HCT116 (cell line): ENCODE measurements at regions not wholly inside any gene's neighbourhood (a gene's known extent, or its start where the extent isn't known, plus 50 kb on each side); places are given as distances from the start of the nearest gene placed in this dataset.

Experiments
- ATAC-seq: fragments of 200-7000 bp; cut with Tn5 transposase; 2 replicates; pipeline ENCODE4 v1.9.1; 2020; ENCODE audit warnings: mild to moderate bottlenecking, moderate library complexity
- BruUV-seq: library from RNA; stranded (reverse); fragments of 400-500 nt; replicated peaks from 2 replicates; lab custom pipeline; 2021; lab: Mats Ljungman, UMichigan
- CTCF ChIA-PET: fragments of 300-600 bp; sonication (Branson Sonifier 250); formaldehyde crosslinking; loops from one replicate; lab custom pipeline; 2021; ENCODE audit warnings: antibody characterized with exemption; lab: Charles Lee
- POLR2A ChIA-PET: fragments of 300-600, 350-600 bp; sonication (Branson Sonifier 250); formaldehyde crosslinking; loops from one replicate; lab custom pipeline; 2021; ENCODE audit warnings: antibody characterized with exemption; lab: Charles Lee
- RAD21 ChIA-PET, 2 experiments: fragments of 300-600 bp; sonication (Branson Sonifier 250); formaldehyde crosslinking; loops; one replicate each; lab custom pipeline; 2023; ENCODE audit warnings: low total read pairs in 2 of 2; ENCODE audit not compliant: uncharacterized antibody in 2 of 2, unreplicated experiment in 2 of 2, low non-redundant PET in 1 of 2; lab: Charles Lee
- DNase-seq: peaks from one replicate; pipeline ENCODE4 v3.0.0-alpha.2; 2010; ENCODE audit warnings: low read depth, low spot score
- H2AFZ ChIP-seq: fragments of 200-600 bp; shearing (Covaris generic), sonication (generic); 2 replicates; pipeline ENCODE4 v1.6.1; 2017; ENCODE audit warnings: low read depth, mixed run types, mixed read lengths, antibody characterized with exemption, low read length; ENCODE audit not compliant: poor library complexity, severe bottlenecking
- H3K27ac ChIP-seq: 2 replicates; pipeline ENCODE4 v1.5.1; 2012; ENCODE audit warnings: low read depth, low read length
- H3K27me3 ChIP-seq: fragments of 200-600 bp; sonication (generic); 2 replicates; pipeline ENCODE4 v1.6.1; 2016; ENCODE audit warnings: mixed run types, low read length, mixed read lengths; ENCODE audit not compliant: insufficient read depth
- H3K36me3 ChIP-seq, 2 experiments: fragments of 200-500 bp in 1 of 2; fragments of 200-600 bp in 1 of 2; sonication (Bioruptor generic) in 1 of 2; sonication (generic) in 1 of 2; 2 replicates each; pipeline versions ENCODE4 v1.5.1 to v1.6.1; 2014 to 2016; ENCODE audit warnings: low read length in 2 of 2, inconsistent platforms in 1 of 2, mixed read lengths in 1 of 2, mixed run types in 1 of 2; ENCODE audit not compliant: insufficient read depth in 2 of 2, control insufficient read depth in 1 of 2
- H3K4me1 ChIP-seq, 2 experiments: fragments of 200-600 bp in 1 of 2; sonication (generic) in 1 of 2; 2 replicates each; pipeline versions ENCODE4 v1.5.1 to v1.6.1; 2012 to 2017; ENCODE audit warnings: low read length in 2 of 2, inconsistent platforms in 1 of 2, mild to moderate bottlenecking in 1 of 2, mixed read lengths in 1 of 2, mixed run types in 1 of 2, moderate library complexity in 1 of 2; ENCODE audit not compliant: insufficient read depth in 2 of 2, control insufficient read depth in 1 of 2
- H3K4me2 ChIP-seq: fragments of 200-600 bp; sonication (generic); 2 replicates; pipeline ENCODE4 v1.6.1; 2017; ENCODE audit warnings: mixed run types, low read length, mixed read lengths
- H3K4me3 ChIP-seq, 2 experiments: fragments of 200-600 bp in 1 of 2; sonication (generic) in 1 of 2; replicated peaks in 1 of 2; 2 replicates each; pipeline ENCODE4 v1.5.1; 2011 to 2016; ENCODE audit warnings: low read length in 2 of 2, control low read depth in 1 of 2, low read depth in 1 of 2, mild to moderate bottlenecking in 1 of 2, mixed read lengths in 1 of 2, mixed run types in 1 of 2
- H3K79me2 ChIP-seq: fragments of 200-600 bp; sonication (generic); 2 replicates; pipeline ENCODE4 v1.6.1; 2017; ENCODE audit warnings: mild to moderate bottlenecking, mixed run types, low read length, moderate library complexity, mixed read lengths; ENCODE audit not compliant: insufficient read depth
- H3K9ac ChIP-seq: fragments of 200-600 bp; sonication (generic); 2 replicates; pipeline ENCODE4 v1.6.1; 2016; ENCODE audit warnings: low read length, mixed read lengths
- H3K9me2 ChIP-seq: fragments of 200-600 bp; sonication (generic), shearing (Covaris generic); 2 replicates; pipeline ENCODE4 v1.6.1; 2017; ENCODE audit warnings: mixed run types, mild to moderate bottlenecking, moderate library complexity; ENCODE audit not compliant: insufficient read depth
- H3K9me3 ChIP-seq, 2 experiments: fragments of 200-500 bp in 1 of 2; fragments of 200-600 bp in 1 of 2; sonication (Bioruptor generic) in 1 of 2; sonication (generic) in 1 of 2; 2 replicates each; pipeline ENCODE4 v1.6.1; 2014 to 2017; ENCODE audit warnings: low read length in 2 of 2, mixed read lengths in 2 of 2, inconsistent platforms in 1 of 2, low read depth in 1 of 2, mild to moderate bottlenecking in 1 of 2, mixed run types in 1 of 2, moderate library complexity in 1 of 2; ENCODE audit not compliant: control insufficient read depth in 1 of 2, insufficient read depth in 1 of 2
- H4K20me1 ChIP-seq: fragments of 200-600 bp; sonication (generic), shearing (Covaris generic); 2 replicates; pipeline ENCODE4 v1.6.1; 2017; ENCODE audit warnings: mixed run types, mild to moderate bottlenecking, moderate library complexity; ENCODE audit not compliant: insufficient read depth
- CBX3 ChIP-seq: IDR thresholded peaks from 2 replicates; pipeline ENCODE4 v1.6.1; 2012; ENCODE audit warnings: low read depth
- FOSL1 ChIP-seq: IDR thresholded peaks from 2 replicates; pipeline ENCODE4 v1.6.1; 2012; ENCODE audit warnings: low read depth
- SIN3A ChIP-seq: IDR thresholded peaks from 2 replicates; pipeline ENCODE4 v1.6.1; 2012; ENCODE audit warnings: low read depth
- SRF ChIP-seq: IDR thresholded peaks from 2 replicates; pipeline ENCODE4 v1.6.1; 2012; ENCODE audit warnings: low read depth
- YY1 ChIP-seq: IDR thresholded peaks from 2 replicates; pipeline ENCODE4 v1.6.1; 2011; ENCODE audit warnings: low read length, low read depth, moderate library complexity, mild to moderate bottlenecking; ENCODE audit not compliant: insufficient replicate concordance; ENCODE audit errors: extremely low read depth
- ZFX ChIP-seq: fragments of 450-650 bp; IDR thresholded peaks from 2 replicates; pipeline ENCODE4 v1.6.1; 2017
- intact Hi-C: fragments of 100-400 bp; cut with micrococcal nuclease; formaldehyde crosslinking; loops from 2 replicates; pipeline ENCODE4 v1.10.0; 2022
- TF ChIP-seq, protein P1 (sequence below): IDR thresholded peaks from 2 replicates; pipeline ENCODE4 v1.6.1; 2012
- TF ChIP-seq, protein P2 (sequence below), 3 experiments: fragments of 200-600 bp in 1 of 3; sonication (generic) in 1 of 3; IDR thresholded peaks in 2 of 3; conservative IDR thresholded peaks in 1 of 3; 2 replicates each; pipeline ENCODE4 v1.5.1; 2012 to 2017; ENCODE audit warnings: low read depth in 2 of 3, low read length in 2 of 3, antibody characterized with exemption in 1 of 3, borderline replicate concordance in 1 of 3, control low read depth in 1 of 3, mild to moderate bottlenecking in 1 of 3, mixed read lengths in 1 of 3, mixed run types in 1 of 3, moderate library complexity in 1 of 3; ENCODE audit not compliant: insufficient read depth in 1 of 3
- TF ChIP-seq, protein P3 (sequence below): IDR thresholded peaks from 2 replicates; pipeline ENCODE4 v1.6.1; 2011; ENCODE audit warnings: mild to moderate bottlenecking, low read length, moderate library complexity; ENCODE audit not compliant: insufficient replicate concordance; ENCODE audit errors: extremely low read depth

DNA sequence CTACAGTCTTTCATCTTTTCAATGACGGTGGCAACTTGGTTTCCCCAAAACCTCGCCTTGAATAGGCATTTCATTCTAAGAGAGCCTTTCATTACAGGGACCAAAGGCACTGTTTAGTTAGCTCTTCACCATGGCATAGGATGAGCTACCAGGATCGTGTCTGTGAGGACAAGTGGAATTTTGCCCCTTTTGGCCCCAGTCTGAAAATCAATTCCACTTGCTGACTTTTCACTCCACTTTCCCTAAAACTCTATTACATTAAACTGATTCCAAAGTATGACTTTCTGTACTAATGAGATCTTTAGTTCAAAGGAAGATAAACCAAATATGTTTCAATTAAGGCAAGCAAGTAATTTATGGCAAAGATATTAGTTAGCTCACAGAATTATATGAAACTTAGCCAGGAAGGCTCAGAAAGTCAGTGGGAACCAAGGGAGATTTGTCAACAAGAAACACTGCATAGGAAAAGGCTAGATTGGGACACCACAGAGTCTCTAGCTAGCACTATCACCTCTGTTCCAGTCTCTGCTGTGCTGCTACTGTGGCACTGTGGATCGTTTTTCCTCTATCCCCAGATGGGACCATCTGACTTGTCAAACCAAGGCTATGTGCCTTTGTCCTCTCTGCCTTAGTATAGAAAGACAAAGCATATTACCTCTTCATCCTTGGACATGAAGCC is 145.6 kb downstream of the SLC7A11 start:
- Histone ChIP-seq H3K4me2 (no peak overlapping the region), H3K79me2 (no peaks in the 10 kb centered on the region), H3K9me3 (no peaks in the 10 kb centered on the region), H2AFZ (no peak overlapping the region), H4K20me1 (no peaks in the 10 kb centered on the region), H3K36me3 (no peaks in the 10 kb centered on the region), H3K9ac (no peak overlapping the region), H3K27ac (no peak overlapping the region), H3K4me3 (no peak overlapping the region), H3K27me3 (no peaks in the 10 kb centered on the region), H3K4me1 (no peaks in the 10 kb centered on the region), H3K9me2 (no peaks in the 10 kb centered on the region)
- ChIA-PET RAD21 (no interaction called here), CTCF (no interaction called here), POLR2A (no interaction called here)
- TF ChIP-seq SRF, result no peak
- TF ChIP-seq CBX3, result no peak
- no peak for TF ChIP-seq SIN3A
- TF ChIP-seq FOSL1, result no peak
- TF ChIP-seq, protein P1, sequence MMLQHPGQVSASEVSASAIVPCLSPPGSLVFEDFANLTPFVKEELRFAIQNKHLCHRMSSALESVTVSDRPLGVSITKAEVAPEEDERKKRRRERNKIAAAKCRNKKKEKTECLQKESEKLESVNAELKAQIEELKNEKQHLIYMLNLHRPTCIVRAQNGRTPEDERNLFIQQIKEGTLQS, result no peak
- no peak for TF ChIP-seq YY1
- no peak for TF ChIP-seq ZFX
- TF ChIP-seq, protein P2, sequence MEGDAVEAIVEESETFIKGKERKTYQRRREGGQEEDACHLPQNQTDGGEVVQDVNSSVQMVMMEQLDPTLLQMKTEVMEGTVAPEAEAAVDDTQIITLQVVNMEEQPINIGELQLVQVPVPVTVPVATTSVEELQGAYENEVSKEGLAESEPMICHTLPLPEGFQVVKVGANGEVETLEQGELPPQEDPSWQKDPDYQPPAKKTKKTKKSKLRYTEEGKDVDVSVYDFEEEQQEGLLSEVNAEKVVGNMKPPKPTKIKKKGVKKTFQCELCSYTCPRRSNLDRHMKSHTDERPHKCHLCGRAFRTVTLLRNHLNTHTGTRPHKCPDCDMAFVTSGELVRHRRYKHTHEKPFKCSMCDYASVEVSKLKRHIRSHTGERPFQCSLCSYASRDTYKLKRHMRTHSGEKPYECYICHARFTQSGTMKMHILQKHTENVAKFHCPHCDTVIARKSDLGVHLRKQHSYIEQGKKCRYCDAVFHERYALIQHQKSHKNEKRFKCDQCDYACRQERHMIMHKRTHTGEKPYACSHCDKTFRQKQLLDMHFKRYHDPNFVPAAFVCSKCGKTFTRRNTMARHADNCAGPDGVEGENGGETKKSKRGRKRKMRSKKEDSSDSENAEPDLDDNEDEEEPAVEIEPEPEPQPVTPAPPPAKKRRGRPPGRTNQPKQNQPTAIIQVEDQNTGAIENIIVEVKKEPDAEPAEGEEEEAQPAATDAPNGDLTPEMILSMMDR (IDR thresholded peaks at IDR 0.05 in 2 of 3, conservative IDR thresholded peaks at IDR 0.05 in 1 of 3; ENCODE audit: borderline replicate concordance in 1 of 3, insufficient read depth in 1 of 3, low read depth in 2 of 3, low read length in 2 of 3), result no peak
- TF ChIP-seq, protein P3, sequence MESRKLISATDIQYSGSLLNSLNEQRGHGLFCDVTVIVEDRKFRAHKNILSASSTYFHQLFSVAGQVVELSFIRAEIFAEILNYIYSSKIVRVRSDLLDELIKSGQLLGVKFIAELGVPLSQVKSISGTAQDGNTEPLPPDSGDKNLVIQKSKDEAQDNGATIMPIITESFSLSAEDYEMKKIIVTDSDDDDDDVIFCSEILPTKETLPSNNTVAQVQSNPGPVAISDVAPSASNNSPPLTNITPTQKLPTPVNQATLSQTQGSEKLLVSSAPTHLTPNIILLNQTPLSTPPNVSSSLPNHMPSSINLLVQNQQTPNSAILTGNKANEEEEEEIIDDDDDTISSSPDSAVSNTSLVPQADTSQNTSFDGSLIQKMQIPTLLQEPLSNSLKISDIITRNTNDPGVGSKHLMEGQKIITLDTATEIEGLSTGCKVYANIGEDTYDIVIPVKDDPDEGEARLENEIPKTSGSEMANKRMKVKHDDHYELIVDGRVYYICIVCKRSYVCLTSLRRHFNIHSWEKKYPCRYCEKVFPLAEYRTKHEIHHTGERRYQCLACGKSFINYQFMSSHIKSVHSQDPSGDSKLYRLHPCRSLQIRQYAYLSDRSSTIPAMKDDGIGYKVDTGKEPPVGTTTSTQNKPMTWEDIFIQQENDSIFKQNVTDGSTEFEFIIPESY, result no peak
- BruUV-seq, result no TSS peak
- intact Hi-C loops, result loop anchor here (10.0 kb wide), 1 partner anchor 478 kb away; no protein-coding TSS in a partner anchor
- DNase-seq (no peak), ATAC-seq (no peak)
